OCI-LY7 (cell line): ENCODE measurements at regions not wholly inside any gene's neighbourhood (a gene's known extent, or its start where the extent isn't known, plus 50 kb on each side); places are given as distances from the start of the nearest gene placed in this dataset.

ENCODE experiments used
- BruUV-seq: library from RNA; stranded (reverse); fragments of 400-500 nt; replicated peaks from 2 replicates; lab custom pipeline; 2021; lab: Mats Ljungman, UMichigan
- CTCF ChIA-PET: fragments of 300-600 bp; sonication (Branson Sonifier 250); formaldehyde crosslinking; loops from one replicate; lab custom pipeline; 2022; ENCODE audit warnings: antibody characterized with exemption; ENCODE audit not compliant: unreplicated experiment; lab: Charles Lee
- POLR2A ChIA-PET: fragments of 300-600 bp; sonication (Branson Sonifier 250); formaldehyde crosslinking; loops from one replicate; lab custom pipeline; 2022; ENCODE audit warnings: antibody characterized with exemption; lab: Charles Lee
- DNase-seq: peaks from one replicate; pipeline ENCODE4 v3.0.0-alpha.2; 2015; ENCODE audit warnings: low spot score
- H2AFZ ChIP-seq: fragments of 200-600 bp; sonication (generic), shearing (Covaris generic); 2 replicates; pipeline ENCODE4 v1.6.1; 2014; ENCODE audit warnings: mild to moderate bottlenecking, antibody characterized with exemption, low read length, moderate library complexity
- H3K27ac ChIP-seq: fragments of 200-600 bp; sonication (generic); 2 replicates; pipeline ENCODE4 v1.5.1; 2014; ENCODE audit warnings: mixed run types, low read depth, mild to moderate bottlenecking, moderate library complexity, low read length, inconsistent platforms; ENCODE audit not compliant: poor library complexity, severe bottlenecking
- H3K36me3 ChIP-seq: fragments of 200-600 bp; sonication (generic); 2 replicates; pipeline ENCODE4 v1.6.1; 2014; ENCODE audit warnings: mild to moderate bottlenecking, antibody characterized with exemption, low read length, moderate library complexity, mixed read lengths; ENCODE audit not compliant: insufficient read depth
- H3K4me1 ChIP-seq: fragments of 200-600 bp; sonication (generic); 2 replicates; pipeline ENCODE4 v1.5.1; 2014; ENCODE audit warnings: mild to moderate bottlenecking, low read length; ENCODE audit not compliant: insufficient read depth, poor library complexity, severe bottlenecking
- H3K4me2 ChIP-seq: fragments of 200-600 bp; sonication (generic); 2 replicates; pipeline ENCODE4 v1.6.1; 2014; ENCODE audit warnings: mild to moderate bottlenecking, low read length
- H3K4me3 ChIP-seq: fragments of 200-600 bp; sonication (generic); 2 replicates; pipeline ENCODE4 v1.5.1; 2014; ENCODE audit warnings: mild to moderate bottlenecking, low read depth, low read length; ENCODE audit not compliant: poor library complexity, severe bottlenecking
- H3K79me2 ChIP-seq: fragments of 200-600 bp; sonication (generic); 2 replicates; pipeline ENCODE4 v1.6.1; 2016; ENCODE audit warnings: low read depth, mild to moderate bottlenecking, low read length, moderate library complexity, mixed read lengths; ENCODE audit not compliant: insufficient read depth
- H3K9me2 ChIP-seq: fragments of 200-600 bp; sonication (generic); 2 replicates; pipeline ENCODE4 v1.6.1; 2016; ENCODE audit warnings: mild to moderate bottlenecking, low read length, mixed read lengths; ENCODE audit not compliant: insufficient read depth
- H3K9me3 ChIP-seq: fragments of 200-600 bp; sonication (generic); 2 replicates; pipeline ENCODE4 v1.6.1; 2014; ENCODE audit warnings: mild to moderate bottlenecking, mixed run types, low read length, mixed read lengths
- H4K20me1 ChIP-seq: fragments of 200-600 bp; sonication (generic); 2 replicates; pipeline ENCODE4 v1.6.1; 2014; ENCODE audit warnings: mild to moderate bottlenecking, antibody characterized with exemption, low read length, moderate library complexity, mixed read lengths; ENCODE audit not compliant: insufficient read depth
- CTCF ChIP-seq: fragments of 200-600 bp; sonication (generic); conservative IDR thresholded peaks from 2 replicates; pipeline ENCODE4 v1.5.1; 2014; ENCODE audit warnings: mild to moderate bottlenecking, antibody characterized with exemption, low read length, moderate library complexity, mixed read lengths
- EZH2phosphoT487 ChIP-seq: fragments of 200-600 bp; sonication (generic); IDR thresholded peaks from 2 replicates; pipeline ENCODE4 v1.6.1; 2018; ENCODE audit warnings: low read depth, borderline replicate concordance, mild to moderate bottlenecking, mixed run types, antibody characterized with exemption, low read length, moderate library complexity, mixed read lengths
- intact Hi-C: fragments of 100-400 bp; cut with micrococcal nuclease; formaldehyde crosslinking; loops from one replicate; pipeline ENCODE4 v1.10.0; 2022; ENCODE audit not compliant: unreplicated experiment

GRCh38 chr17:14452856-14453255 is 152.0 kb downstream of the HS3ST3B1 start:
- Histone ChIP-seq H3K79me2 (no peaks in the 10 kb centered on the region), H3K4me3 (no peak overlapping the region), H2AFZ (peak overlapping the region; percentile 10; the same call in 1 of the 2 replicates), H3K9me2 (no peaks in the 10 kb centered on the region), H3K4me1 (peaks cover 12% of the 10 kb centered on the region), H4K20me1 (no peaks in the 10 kb centered on the region), H3K27ac (no peak overlapping the region), H3K36me3 (no peaks in the 10 kb centered on the region), H3K4me2 (no peak overlapping the region), H3K9me3 (no peaks in the 10 kb centered on the region)
- no peak for TF ChIP-seq EZH2phosphoT487
- TF ChIP-seq CTCF, result no peak
- POLR2A ChIA-PET, result no interaction called here
- no TSS peak for BruUV-seq
- CTCF ChIA-PET, result no interaction called here
- no peak for DNase-seq
- intact Hi-C loops, result no loop called here

GRCh38 chr17:14451729-14452191 is 150.9 kb downstream of the HS3ST3B1 start:
- TF ChIP-seq EZH2phosphoT487 (no peak), CTCF (no peak)
- Histone ChIP-seq H3K4me1 (peaks cover 21% of the 10 kb centered on the region), H3K4me2 (no peak overlapping the region), H2AFZ (no peak overlapping the region), H3K79me2 (no peaks in the 10 kb centered on the region), H3K9me3 (no peaks in the 10 kb centered on the region), H3K9me2 (no peaks in the 10 kb centered on the region), H4K20me1 (no peaks in the 10 kb centered on the region), H3K27ac (no peak overlapping the region), H3K4me3 (no peak overlapping the region), H3K36me3 (no peaks in the 10 kb centered on the region)
- BruUV-seq, result no TSS peak
- intact Hi-C loops, result no loop called here
- DNase-seq, result no peak
- POLR2A ChIA-PET, result interaction anchor here (0.6 kb wide), 2 partner anchors 12 to 23 kb away, joined by 3 to 5 read pairs; no protein-coding TSS in a partner anchor
- CTCF ChIA-PET, result interaction anchor here (0.6 kb wide), 1 partner anchor 491 kb away, joined by 5 read pairs; no protein-coding TSS in a partner anchor

- TF ChIP-seq EZH2phosphoT487 (no peak), CTCF (no peak)
- no peaks in the 10 kb centered on the region for H3K79me2 ChIP-seq
- H4K20me1 ChIP-seq, result no peaks in the 10 kb centered on the region
- H3K27ac ChIP-seq, result no peak overlapping the region
- no TSS peak for BruUV-seq
- H3K4me2 ChIP-seq, result no peak overlapping the region
- H3K9me2 ChIP-seq, result no peaks in the 10 kb centered on the region
- no peaks in the 10 kb centered on the region for H3K36me3 ChIP-seq
- CTCF ChIA-PET, result no interaction called here
- H3K4me1 ChIP-seq, result peaks cover 26% of the 10 kb centered on the region
- DNase-seq, result no peak
- no peak overlapping the region for H2AFZ ChIP-seq
- no peaks in the 10 kb centered on the region for H3K9me3 ChIP-seq
- intact Hi-C loops, result no loop called here
- POLR2A ChIA-PET, result no interaction called here
- H3K4me3 ChIP-seq, result no peak overlapping the region
Observed at GRCh38 chr17:14448818-14449217, 147.9 kb downstream of the HS3ST3B1 start.
